H9 (cell line): ENCODE measurements at regions not wholly inside any gene's neighbourhood (a gene's known extent, or its start where the extent isn't known, plus 50 kb on each side); places are given as distances from the start of the nearest gene placed in this dataset.
"Not testable (repeated sequence)": the region's sequence is repeated elsewhere in the genome, so short reads cannot be mapped to it uniquely, and the experiment has no call there.

Source experiments
- DNase-seq: peaks from one replicate; pipeline ENCODE4 v3.0.0-alpha.2; 2017
- H2AFZ ChIP-seq: one replicate; pipeline ENCODE4 v1.6.1; 2013; ENCODE audit warnings: mild to moderate bottlenecking, low read length, control low read depth, moderate library complexity
- H2AK5ac ChIP-seq: 2 replicates; pipeline ENCODE4 v1.6.1; 2013; ENCODE audit warnings: low read length, control low read depth, mixed read lengths; ENCODE audit not compliant: insufficient read length
- H2BK120ac ChIP-seq: one replicate; pipeline ENCODE4 v1.6.1; 2013; ENCODE audit warnings: low read depth, mild to moderate bottlenecking, low read length, control low read depth, inconsistent platforms; ENCODE audit not compliant: poor library complexity, severe bottlenecking
- H2BK12ac ChIP-seq: 2 replicates; pipeline ENCODE4 v1.6.1; 2013; ENCODE audit warnings: low read length, control low read depth, mixed read lengths, low read depth; ENCODE audit not compliant: insufficient read length
- H2BK15ac ChIP-seq: 2 replicates; pipeline ENCODE4 v1.6.1; 2013; ENCODE audit warnings: low read depth, low read length, control low read depth
- H2BK20ac ChIP-seq: one replicate; pipeline ENCODE4 v1.6.1; 2013; ENCODE audit warnings: low read depth, mild to moderate bottlenecking, low read length, control low read depth, inconsistent platforms; ENCODE audit not compliant: poor library complexity, severe bottlenecking
- H2BK5ac ChIP-seq: 2 replicates; pipeline ENCODE4 v1.6.1; 2013; ENCODE audit warnings: low read length, control low read depth, mixed read lengths; ENCODE audit not compliant: insufficient read length
- H3K14ac ChIP-seq: 2 replicates; pipeline ENCODE4 v1.6.1; 2013; ENCODE audit warnings: low read length, control low read depth; ENCODE audit not compliant: insufficient read depth
- H3K18ac ChIP-seq: 2 replicates; pipeline ENCODE4 v1.6.1; 2013; ENCODE audit warnings: low read depth, mild to moderate bottlenecking, mixed read lengths, low read length, control low read depth; ENCODE audit not compliant: insufficient read length
- H3K23ac ChIP-seq: 2 replicates; pipeline ENCODE4 v1.6.1; 2013; ENCODE audit warnings: low read length, control low read depth, mixed read lengths, low read depth; ENCODE audit not compliant: insufficient read length
- H3K23me2 ChIP-seq: 2 replicates; pipeline ENCODE4 v1.6.1; 2013; ENCODE audit warnings: low read depth, mild to moderate bottlenecking, mixed read lengths, low read length, control low read depth; ENCODE audit not compliant: insufficient read length, poor library complexity, severe bottlenecking
- H3K27ac ChIP-seq: 2 replicates; pipeline ENCODE4 v1.5.1; 2013; ENCODE audit warnings: low read length, control low read depth, mixed read lengths, low read depth; ENCODE audit not compliant: insufficient read length
- H3K27me3 ChIP-seq: 2 replicates; pipeline ENCODE4 v1.6.1; 2013; ENCODE audit warnings: low read length, control low read depth, inconsistent platforms; ENCODE audit not compliant: insufficient read depth
- H3K4ac ChIP-seq: 2 replicates; pipeline ENCODE4 v1.6.1; 2013; ENCODE audit warnings: low read depth, mild to moderate bottlenecking, control low read depth, inconsistent platforms, low read length, moderate library complexity
- H3K4me1 ChIP-seq: 2 replicates; pipeline ENCODE4 v1.6.1; 2013; ENCODE audit warnings: low read length, control low read depth, inconsistent platforms; ENCODE audit not compliant: insufficient read depth
- H3K4me2 ChIP-seq: 2 replicates; pipeline ENCODE4 v1.6.1; 2013; ENCODE audit warnings: low read length, control low read depth, mixed read lengths; ENCODE audit not compliant: insufficient read length, insufficient read depth
- H3K56ac ChIP-seq: 2 replicates; pipeline ENCODE4 v1.6.1; 2013; ENCODE audit warnings: low read depth, mild to moderate bottlenecking, mixed read lengths, low read length, control low read depth; ENCODE audit not compliant: insufficient read length
- H3K79me1 ChIP-seq: 2 replicates; pipeline ENCODE4 v1.6.1; 2013; ENCODE audit warnings: low read depth, mild to moderate bottlenecking, moderate library complexity, low read length, control low read depth, inconsistent platforms; ENCODE audit not compliant: insufficient read depth, poor library complexity, severe bottlenecking
- H3K79me2 ChIP-seq: 2 replicates; pipeline ENCODE4 v1.6.1; 2013; ENCODE audit warnings: low read length, control low read depth, inconsistent platforms; ENCODE audit not compliant: insufficient read depth
- H3K9ac ChIP-seq: 2 replicates; pipeline ENCODE4 v1.6.1; 2013; ENCODE audit warnings: low read length, control low read depth, mixed read lengths; ENCODE audit not compliant: insufficient read length; ENCODE audit errors: extremely low read depth
- H3K9me3 ChIP-seq: one replicate; pipeline ENCODE4 v1.6.1; 2013; ENCODE audit warnings: low read depth, low read length, inconsistent platforms; ENCODE audit not compliant: control insufficient read depth
- H3T11ph ChIP-seq: one replicate; pipeline ENCODE4 v1.6.1; 2013; ENCODE audit warnings: mild to moderate bottlenecking, low read length, control low read depth, inconsistent platforms
- H4K20me1 ChIP-seq: one replicate; pipeline ENCODE4 v1.6.1; 2013; ENCODE audit not compliant: control insufficient read depth, insufficient read length, insufficient read depth
- H4K5ac ChIP-seq: 2 replicates; pipeline ENCODE4 v1.6.1; 2013; ENCODE audit warnings: low read depth, mild to moderate bottlenecking, mixed read lengths, low read length, control low read depth; ENCODE audit not compliant: insufficient read length
- H4K8ac ChIP-seq: replicated peaks from 2 replicates; pipeline ENCODE4 v1.6.1; 2013; ENCODE audit warnings: low read length, control low read depth, mixed read lengths, low read depth; ENCODE audit not compliant: insufficient read length
- H4K91ac ChIP-seq: 2 replicates; pipeline ENCODE4 v1.6.1; 2013; ENCODE audit warnings: low read depth, mild to moderate bottlenecking, moderate library complexity, mixed read lengths, low read length, control low read depth; ENCODE audit not compliant: insufficient read length
- H3K27ac Mint-ChIP-seq, 3 experiments: 2 replicates in 2 of 3; 3 replicates in 1 of 3; pipeline ENCODE4 v1.8.0; 2020 to 2021; ENCODE audit warnings: mixed read lengths in 3 of 3, mild to moderate bottlenecking in 1 of 3, moderate library complexity in 1 of 3
- H3K27me3 Mint-ChIP-seq: 2 replicates; pipeline ENCODE4 v1.8.0; 2021; ENCODE audit warnings: low read depth, mild to moderate bottlenecking, moderate library complexity, mixed read lengths
- H3K36me3 Mint-ChIP-seq, 3 experiments: 2 replicates in 2 of 3; 3 replicates in 1 of 3; pipeline ENCODE4 v1.8.0; 2020 to 2021; ENCODE audit warnings: low read depth in 3 of 3, mixed read lengths in 3 of 3; ENCODE audit not compliant: insufficient read depth in 1 of 3
- H3K4me1 Mint-ChIP-seq, 2 experiments: 2 replicates each; pipeline ENCODE4 v1.8.0; 2020; ENCODE audit warnings: mixed read lengths in 2 of 2
- H3K4me3 Mint-ChIP-seq, 2 experiments: 2 replicates in 1 of 2; 3 replicates in 1 of 2; pipeline ENCODE4 v1.8.0; 2020 to 2021; ENCODE audit warnings: mild to moderate bottlenecking in 2 of 2, mixed read lengths in 2 of 2, moderate library complexity in 1 of 2
- H3K9me3 Mint-ChIP-seq, 2 experiments: 2 replicates in 1 of 2; 3 replicates in 1 of 2; pipeline ENCODE4 v1.8.0; 2020; ENCODE audit warnings: mild to moderate bottlenecking in 2 of 2, mixed read lengths in 2 of 2, moderate library complexity in 1 of 2

DNA sequence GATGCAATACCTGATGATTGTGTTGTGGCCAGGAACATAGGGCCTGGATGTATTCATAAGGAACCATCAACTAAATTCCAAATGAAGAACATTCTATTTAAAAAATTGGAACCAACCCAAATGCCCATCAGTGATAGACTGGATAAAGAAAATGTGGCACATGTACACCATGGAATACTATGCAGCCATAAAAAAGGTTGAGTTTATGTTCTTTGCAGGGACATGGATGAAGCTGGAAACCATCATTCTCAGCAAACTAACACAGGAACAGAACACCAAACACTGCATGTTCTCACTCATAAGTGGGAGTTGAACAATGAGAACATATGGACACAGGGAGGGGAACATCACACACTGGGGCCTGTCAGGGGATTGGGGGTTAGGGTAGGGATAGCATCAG is 150.6 kb downstream of the DUSP10 start:
- not testable (repeated sequence) for H3K18ac ChIP-seq, H3K79me1 ChIP-seq, H3K4me3 Mint-ChIP-seq, H3K4me1 Mint-ChIP-seq, H3K27ac Mint-ChIP-seq, H3K79me2 ChIP-seq, H3K27me3 Mint-ChIP-seq, H4K91ac ChIP-seq, H3K4me1 ChIP-seq, H3K9me3 ChIP-seq, H3K4me2 ChIP-seq, H4K20me1 ChIP-seq, H3K4ac ChIP-seq, H4K8ac ChIP-seq, H3K27ac ChIP-seq, H2AK5ac ChIP-seq, H3K9ac ChIP-seq, H2BK15ac ChIP-seq, H3K27me3 ChIP-seq, H2BK12ac ChIP-seq, H3K23ac ChIP-seq, H3T11ph ChIP-seq, DNase-seq, H2BK120ac ChIP-seq, H2BK5ac ChIP-seq, H2BK20ac ChIP-seq, H4K5ac ChIP-seq, H2AFZ ChIP-seq, H3K56ac ChIP-seq, H3K14ac ChIP-seq, H3K23me2 ChIP-seq
- Mint-ChIP-seq H3K36me3 (peaks cover 11 to 24% (median 11%) of the 10 kb centered on the region in 3 experiments; a peak in 6 of 7 replicates), H3K9me3 (peaks cover 16 to 21% of the 10 kb centered on the region in 2 experiments)
